Effector CD8-positive, alpha-beta T cell (primary cell): ENCODE measurements at regions not wholly inside any gene's neighbourhood (a gene's known extent, or its start where the extent isn't known, plus 50 kb on each side); places are given as distances from the start of the nearest gene placed in this dataset.

Experiments used
- DNase-seq: peaks from one replicate; lab custom pipeline; 2025; lab: John Stamatoyannopoulos, UW

GRCh38 chrX:45771560-45772340 lies 571.1 kb upstream of the DIPK2B start:
- peak; percentile 5 for DNase-seq

- no peak for DNase-seq
These were observed 570.4 kb upstream of the DIPK2B start for GRCh38 chrX:45771114-45771513.

GRCh38 chrX:45769761-45770582 lies 569.3 kb upstream of the DIPK2B start:
- no peak for DNase-seq

GRCh38 chrX:45768666-45769236 lies 568.1 kb upstream of the DIPK2B start:
- DNase-seq = no peak

GRCh38 chrX:45766981-45767501 lies 566.4 kb upstream of the DIPK2B start:
- DNase-seq = no peak

DNA sequence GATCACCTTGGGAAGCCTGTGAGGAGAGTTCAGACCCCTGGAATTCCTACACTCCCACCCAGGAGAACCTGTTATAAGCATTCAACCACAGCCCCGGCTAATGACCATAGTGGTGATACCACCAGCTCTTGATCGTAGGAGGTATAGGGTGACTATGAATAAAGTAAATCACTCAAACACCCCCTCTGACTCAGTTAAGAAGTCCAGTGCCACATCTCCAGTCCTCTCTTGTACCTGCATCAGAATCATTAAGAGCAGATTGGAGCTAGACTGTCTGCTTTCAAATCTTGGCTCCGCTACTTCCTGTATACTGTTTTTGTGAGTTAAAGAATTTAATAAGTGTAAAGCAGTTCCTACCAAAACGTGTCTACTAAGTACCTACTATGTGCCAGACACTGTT lies 565.1 kb upstream of the DIPK2B start:
- DNase-seq = no peak

DNA sequence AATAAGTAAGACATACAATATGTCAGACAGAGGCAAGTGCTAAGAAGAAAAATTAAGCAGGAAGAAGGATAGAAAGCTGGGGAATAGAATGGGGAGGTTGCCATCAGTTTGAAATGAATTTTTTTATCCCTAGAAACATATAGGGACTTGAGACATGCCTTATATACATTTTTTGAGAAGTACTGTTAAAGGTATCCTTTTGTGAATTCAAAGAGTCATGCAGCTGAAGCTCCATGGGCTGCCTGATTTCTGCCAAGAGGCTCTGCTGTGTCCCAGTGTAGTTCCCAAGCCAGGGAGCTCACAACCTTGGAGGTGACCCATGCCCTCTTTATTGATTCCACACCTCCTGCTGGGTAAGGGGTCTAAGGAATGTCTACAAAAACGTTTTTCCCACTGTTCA lies 564.6 kb upstream of the DIPK2B start:
- no peak for DNase-seq

- no peak for DNase-seq
These were observed 562.3 kb upstream of the DIPK2B start for GRCh38 chrX:45762699-45763647.

DNA sequence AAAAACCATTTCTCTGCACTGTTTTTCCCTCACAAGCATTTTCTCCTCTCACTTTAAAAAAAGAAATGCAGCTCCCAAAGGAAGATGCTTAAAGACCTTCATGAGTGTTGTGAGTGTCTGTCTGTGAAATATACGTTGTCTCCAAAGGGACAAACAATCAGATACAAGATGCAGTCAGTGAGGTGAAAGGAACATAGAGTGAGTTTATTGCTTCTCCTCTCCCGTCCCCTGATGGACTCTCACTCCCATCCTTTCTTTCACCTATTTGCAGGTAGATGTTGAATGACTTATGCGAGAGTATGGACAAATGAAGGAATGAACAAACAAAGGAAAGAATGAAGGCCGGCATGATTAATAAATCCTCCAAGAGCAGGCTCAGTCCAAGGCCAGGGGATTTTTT lies 561.2 kb upstream of the DIPK2B start:
- no peak for DNase-seq

DNA sequence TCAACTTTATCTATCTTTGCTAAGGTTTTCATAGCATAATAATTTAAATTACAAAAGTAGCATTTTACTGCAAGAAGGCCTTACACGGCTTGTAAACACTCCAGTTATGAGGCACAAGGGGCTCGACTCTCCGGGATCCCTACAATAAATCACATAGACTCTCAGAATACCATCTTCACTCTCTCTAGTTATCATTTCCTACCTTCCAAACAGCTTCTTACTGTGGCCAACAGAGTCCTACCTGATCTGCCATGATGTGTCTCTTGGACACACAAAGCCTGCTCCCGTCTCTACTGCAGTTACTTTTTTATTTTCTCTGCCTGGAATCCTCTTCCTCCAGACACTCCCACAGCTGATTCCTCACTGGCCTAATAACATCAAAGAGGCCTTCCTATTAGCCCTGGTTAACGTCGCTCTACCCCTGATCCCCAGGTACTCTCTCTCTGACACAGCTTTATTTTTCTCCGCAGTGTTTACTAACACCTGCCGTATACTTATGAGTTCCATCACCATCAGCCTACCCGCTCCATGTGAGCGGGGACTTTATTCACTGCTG lies 559.6 kb upstream of the DIPK2B start:
- DNase-seq = no peak

- no peak for DNase-seq
These were observed 558.2 kb upstream of the DIPK2B start for GRCh38 chrX:45758738-45759397.

- no peak for DNase-seq
These were observed 557.6 kb upstream of the DIPK2B start for GRCh38 chrX:45758319-45758718.

GRCh38 chrX:45757272-45757671 lies 556.6 kb upstream of the DIPK2B start:
- no peak for DNase-seq

DNA sequence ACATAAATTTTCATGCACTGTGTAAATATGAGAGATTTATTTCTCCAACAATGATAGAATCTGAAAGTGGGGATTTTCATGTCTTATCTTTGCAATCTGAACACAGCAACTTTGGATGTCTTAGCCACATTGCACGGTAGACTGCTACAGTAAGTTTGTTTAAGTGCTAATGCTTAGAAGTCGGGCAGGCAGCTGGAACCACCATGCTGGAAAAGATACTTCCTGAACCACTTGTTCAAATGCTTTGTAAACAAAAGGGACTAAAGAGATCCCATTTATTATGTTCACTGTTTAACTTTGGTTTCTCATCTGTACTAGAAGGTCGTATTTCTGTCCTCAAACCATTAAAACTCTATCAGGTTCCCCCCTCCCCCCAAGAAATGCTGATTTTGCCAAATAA lies 555.9 kb upstream of the DIPK2B start:
- no peak for DNase-seq

- no peak for DNase-seq
These were observed 555.0 kb upstream of the DIPK2B start for GRCh38 chrX:45755703-45756102.

DNA sequence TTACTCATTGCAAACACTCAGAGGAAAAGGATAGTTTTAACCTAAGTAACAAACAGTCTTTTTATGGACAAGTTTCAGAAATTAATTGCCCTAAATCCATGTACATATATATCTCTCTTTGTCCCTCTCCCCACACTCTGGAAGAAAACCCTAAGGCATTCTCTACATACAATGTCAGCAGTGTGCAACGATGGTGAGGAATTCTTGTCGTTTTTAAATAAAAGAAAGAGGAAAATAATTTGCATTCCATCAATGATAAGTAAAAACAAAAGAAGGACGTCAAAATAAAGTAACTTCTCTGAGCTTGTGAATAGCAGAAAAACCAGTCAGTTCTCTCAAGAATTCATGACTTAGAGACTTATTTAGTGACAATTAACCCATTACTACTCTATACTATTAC lies 550.5 kb upstream of the DIPK2B start:
- no peak for DNase-seq

- no peak for DNase-seq
These were observed 550.0 kb upstream of the DIPK2B start for GRCh38 chrX:45750639-45751038.

DNA sequence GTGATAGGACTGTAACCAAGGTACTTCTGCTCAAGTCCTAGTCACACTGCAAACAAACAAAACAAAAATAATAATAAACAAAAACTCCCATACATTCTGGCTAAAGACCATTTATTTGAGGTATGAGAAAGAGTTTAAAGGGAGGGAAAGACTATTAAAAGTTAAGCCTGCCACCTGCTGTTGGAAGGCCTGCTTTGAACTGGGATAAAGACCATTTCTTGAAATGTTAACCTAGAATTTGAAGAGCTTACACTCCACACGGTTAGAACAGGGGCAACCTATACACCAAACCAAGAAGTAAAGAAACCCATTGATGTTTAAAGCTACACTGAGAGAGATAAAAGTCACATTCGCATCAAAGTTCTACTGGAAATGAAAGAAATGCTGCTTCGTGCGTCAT lies 548.7 kb upstream of the DIPK2B start:
- DNase-seq = no peak

- DNase-seq = no peak
These were observed 547.7 kb upstream of the DIPK2B start for GRCh38 chrX:45748369-45748774.

DNA sequence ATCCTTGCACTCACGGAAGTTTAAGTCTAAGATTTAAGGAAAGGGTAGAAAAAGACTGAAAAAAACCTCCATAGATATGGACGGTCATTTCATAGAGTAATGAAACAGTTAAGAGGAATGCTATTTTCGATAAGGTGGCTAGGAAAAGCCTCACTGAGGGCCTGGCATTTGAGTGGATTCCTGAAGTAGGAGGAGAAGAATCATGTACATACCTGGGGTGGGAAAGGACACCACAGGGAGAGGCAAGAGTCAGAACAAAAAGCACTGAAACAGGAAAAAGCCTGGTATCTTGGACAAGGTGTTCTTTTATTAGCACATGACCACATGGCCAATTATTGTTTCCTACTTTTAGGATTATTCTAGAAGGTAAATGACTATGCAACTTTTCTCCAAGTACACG lies 547.2 kb upstream of the DIPK2B start:
- no peak for DNase-seq

DNA sequence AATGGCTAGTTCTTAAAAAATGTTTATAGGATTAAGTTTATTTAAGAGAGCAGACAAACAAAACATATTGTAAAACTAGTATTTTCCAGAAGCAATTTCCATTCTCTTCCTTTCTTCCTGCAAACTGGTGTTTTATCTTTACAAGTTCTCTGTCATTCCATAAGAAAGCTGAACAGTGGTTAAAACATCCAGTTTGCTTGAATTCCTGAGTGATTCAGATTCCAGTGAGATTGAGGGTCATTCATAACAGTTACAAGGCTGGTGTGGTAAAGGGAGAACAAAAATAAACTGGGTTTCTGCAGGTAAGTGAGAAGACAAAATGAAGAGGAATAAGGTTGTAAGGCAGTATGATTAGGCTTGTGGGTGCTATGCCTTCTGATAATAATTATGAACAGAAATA lies 544.8 kb upstream of the DIPK2B start:
- no peak for DNase-seq
